ENCODE measurements at regions not wholly inside any gene's neighbourhood (a gene's known extent, or its start where the extent isn't known, plus 50 kb on each side); places are given as distances from the start of the nearest gene placed in this dataset.

GRCh38 chr13:61600360-61601033, 184.8 kb upstream of the PCDH20 start (continued):
- TF ChIP-seq E2F4 (CRISPR knock-in tag; IDR thresholded peaks at IDR 0.05; ENCODE audit: borderline replicate concordance, low read depth) = no peak

- no peaks in the 10 kb centered on the region for H3K4me1 Mint-ChIP-seq
- H3K4me3 Mint-ChIP-seq = no peak overlapping the region
- no peaks in the 10 kb centered on the region for H3K27me3 Mint-ChIP-seq (ENCODE audit: low read depth)
- ChIA-PET CTCF (no interaction called here), POLR2A (no interaction called here)
- no peak for ATAC-seq
- no peaks in the 10 kb centered on the region for H3K36me3 Mint-ChIP-seq
- TF ChIP-seq ETV6 (CRISPR knock-in tag; IDR thresholded peaks at IDR 0.05) (no peak), ATF2 (CRISPR knock-in tag; IDR thresholded peaks at IDR 0.05; ENCODE audit: borderline replicate concordance, low read depth) (no peak), TEAD1 (CRISPR knock-in tag; IDR thresholded peaks at IDR 0.05) (no peak), FOXK1 (CRISPR knock-in tag; IDR thresholded peaks at IDR 0.05) (no peak), ZNF281 (CRISPR knock-in tag; IDR thresholded peaks at IDR 0.05) (no peak), ZNF423 (CRISPR knock-in tag; IDR thresholded peaks at IDR 0.05) (no peak), MYBL2 (CRISPR knock-in tag; IDR thresholded peaks at IDR 0.05) (no peak), TP53 (CRISPR knock-in tag; IDR thresholded peaks at IDR 0.05) (no peak), ZSCAN18 (CRISPR knock-in tag; IDR thresholded peaks at IDR 0.05) (no peak), TEAD4 (CRISPR knock-in tag; IDR thresholded peaks at IDR 0.05) (no peak), HMGXB4 (CRISPR knock-in tag; IDR thresholded peaks at IDR 0.05) (no peak), MLX (CRISPR knock-in tag; IDR thresholded peaks at IDR 0.05) (no peak), CREB1 (CRISPR knock-in tag; IDR thresholded peaks at IDR 0.05) (no peak)
- H3K27ac Mint-ChIP-seq = no peak overlapping the region
- no peak for DNase-seq (ENCODE audit: low spot score)
- no peaks in the 10 kb centered on the region for H3K9me3 Mint-ChIP-seq
Measured at GRCh38 chr13:61592489-61592888, 176.8 kb upstream of the PCDH20 start.

- ChIA-PET POLR2A (no interaction called here), CTCF (no interaction called here)
- 0 out of 2 replicates have a peak, but pooled peaks cover 2% of the 10 kb centered on the region for H3K4me1 Mint-ChIP-seq
- no peaks in the 10 kb centered on the region for H3K36me3 Mint-ChIP-seq
- H3K9me3 Mint-ChIP-seq = peaks cover 11% of the 10 kb centered on the region
- DNase-seq (ENCODE audit: low spot score) (no peak), ATAC-seq (no peak)
- no peaks in the 10 kb centered on the region for H3K27me3 Mint-ChIP-seq (ENCODE audit: low read depth)
- no peak overlapping the region for H3K4me3 Mint-ChIP-seq
- TF ChIP-seq ZNF396 (CRISPR knock-in tag; IDR thresholded peaks at IDR 0.05; ENCODE audit: borderline replicate concordance) = no peak
- TF ChIP-seq IRF2 (CRISPR knock-in tag; IDR thresholded peaks at IDR 0.05; ENCODE audit: borderline replicate concordance, low read depth) = no peak
- TF ChIP-seq NR1H2 (CRISPR knock-in tag; IDR thresholded peaks at IDR 0.05) = no peak
- TF ChIP-seq HMGXB4 (CRISPR knock-in tag; IDR thresholded peaks at IDR 0.05) = no peak
- no peak overlapping the region for H3K27ac Mint-ChIP-seq
Measured at GRCh38 chr13:61575973-61576372, 160.3 kb upstream of the PCDH20 start.
